ENCODE measurements at regions not wholly inside any gene's neighbourhood (a gene's known extent, or its start where the extent isn't known, plus 50 kb on each side); places are given as distances from the start of the nearest gene placed in this dataset.
"Not testable (repeated sequence)": the region's sequence is repeated elsewhere in the genome, so short reads cannot be mapped to it uniquely, and the experiment has no call there.

DNA sequence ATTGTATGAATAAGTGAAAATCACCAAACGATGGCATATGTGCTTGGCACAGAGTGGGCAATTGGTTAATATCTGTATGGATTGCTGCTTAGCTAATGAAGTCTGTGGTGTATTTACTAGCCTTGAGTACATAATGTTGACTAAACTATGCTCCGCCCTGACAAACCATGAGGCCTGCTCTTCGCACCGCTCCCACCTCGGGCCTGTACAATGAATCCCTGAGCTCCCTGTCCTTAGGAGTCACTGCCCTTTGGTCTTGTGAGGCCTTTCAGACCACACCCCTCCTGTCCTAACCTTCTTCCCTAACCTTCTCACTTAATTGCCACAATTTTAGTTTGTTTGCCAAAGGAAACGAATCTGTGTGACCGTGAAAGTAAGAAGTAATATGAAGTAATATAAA, 193.2 kb downstream of the POTED start:
- TF ChIP-seq, protein P1, sequence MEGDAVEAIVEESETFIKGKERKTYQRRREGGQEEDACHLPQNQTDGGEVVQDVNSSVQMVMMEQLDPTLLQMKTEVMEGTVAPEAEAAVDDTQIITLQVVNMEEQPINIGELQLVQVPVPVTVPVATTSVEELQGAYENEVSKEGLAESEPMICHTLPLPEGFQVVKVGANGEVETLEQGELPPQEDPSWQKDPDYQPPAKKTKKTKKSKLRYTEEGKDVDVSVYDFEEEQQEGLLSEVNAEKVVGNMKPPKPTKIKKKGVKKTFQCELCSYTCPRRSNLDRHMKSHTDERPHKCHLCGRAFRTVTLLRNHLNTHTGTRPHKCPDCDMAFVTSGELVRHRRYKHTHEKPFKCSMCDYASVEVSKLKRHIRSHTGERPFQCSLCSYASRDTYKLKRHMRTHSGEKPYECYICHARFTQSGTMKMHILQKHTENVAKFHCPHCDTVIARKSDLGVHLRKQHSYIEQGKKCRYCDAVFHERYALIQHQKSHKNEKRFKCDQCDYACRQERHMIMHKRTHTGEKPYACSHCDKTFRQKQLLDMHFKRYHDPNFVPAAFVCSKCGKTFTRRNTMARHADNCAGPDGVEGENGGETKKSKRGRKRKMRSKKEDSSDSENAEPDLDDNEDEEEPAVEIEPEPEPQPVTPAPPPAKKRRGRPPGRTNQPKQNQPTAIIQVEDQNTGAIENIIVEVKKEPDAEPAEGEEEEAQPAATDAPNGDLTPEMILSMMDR (conservative IDR thresholded peaks at IDR 0.05) = not testable (repeated sequence)
- not testable (repeated sequence) for TF ChIP-seq ZFX (IDR thresholded peaks at IDR 0.05)

All from C4-2B (cell line).